ENCODE measurements at regions not wholly inside any gene's neighbourhood (a gene's known extent, or its start where the extent isn't known, plus 50 kb on each side); places are given as distances from the start of the nearest gene placed in this dataset.
"Not testable (repeated sequence)": the region's sequence is repeated elsewhere in the genome, so short reads cannot be mapped to it uniquely, and the experiment has no call there.

DNA sequence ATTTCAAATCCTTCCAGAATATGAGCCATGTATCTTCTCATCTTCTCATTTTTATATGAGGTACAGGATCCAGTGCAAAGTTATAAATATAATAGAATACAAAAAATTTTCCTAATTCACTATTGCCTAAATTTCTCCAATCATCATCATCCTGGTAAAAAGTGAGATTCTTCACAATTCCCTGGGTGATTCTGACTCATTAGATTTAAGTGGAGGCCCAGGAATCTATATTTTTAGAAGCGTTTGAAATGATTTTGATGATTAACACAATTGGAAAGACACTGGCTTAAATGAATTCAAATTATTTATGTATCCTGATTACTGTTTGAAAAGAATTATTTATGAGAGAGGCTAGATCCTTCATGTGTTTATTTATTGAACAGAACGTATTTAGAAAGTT is 380.3 kb upstream of the PDE3A start:
- DNase-seq (ENCODE audit: low read depth in 2 of 2) = no peak

- DNase-seq (ENCODE audit: low read depth in 2 of 2) = peak; percentile 66 to 75
Observed at GRCh38 chr12:19988459-19988873, 379.9 kb upstream of the PDE3A start.

GRCh38 chr12:19988948-19989347 is 379.4 kb upstream of the PDE3A start:
- no peak for DNase-seq (ENCODE audit: low read depth in 2 of 2)

GRCh38 chr12:19991146-19991545 is 377.2 kb upstream of the PDE3A start:
- DNase-seq (ENCODE audit: low read depth in 2 of 2) = no peak

- DNase-seq (ENCODE audit: low read depth in 2 of 2) = no peak
Observed at GRCh38 chr12:19992311-19992710, 376.0 kb upstream of the PDE3A start.

DNA sequence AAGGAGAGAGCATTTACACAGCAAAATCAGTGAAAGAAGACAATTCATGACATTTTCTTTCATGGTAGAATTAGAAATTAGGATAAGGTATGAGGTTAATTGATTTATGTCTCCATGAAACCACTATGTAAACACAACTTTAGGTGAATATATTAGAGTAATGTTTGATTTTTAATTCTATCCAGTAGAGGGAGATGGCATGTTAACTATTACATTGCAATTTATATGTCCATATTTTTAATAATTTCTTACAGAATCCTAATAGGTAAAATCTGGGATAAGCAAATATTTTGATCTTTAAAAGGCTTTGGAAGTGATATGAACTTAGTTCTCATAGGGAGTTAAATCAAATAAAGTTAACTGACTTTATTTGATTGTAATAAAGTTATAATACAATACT is 373.4 kb upstream of the PDE3A start:
- DNase-seq (ENCODE audit: low read depth in 2 of 2) = no peak

GRCh38 chr12:19997656-19998400 is 370.5 kb upstream of the PDE3A start:
- peak in 1 of 2 experiments; percentile 9 for DNase-seq (ENCODE audit: low read depth in 2 of 2)

GRCh38 chr12:19998411-19998810 is 369.9 kb upstream of the PDE3A start:
- no peak for DNase-seq (ENCODE audit: low read depth in 2 of 2)

DNA sequence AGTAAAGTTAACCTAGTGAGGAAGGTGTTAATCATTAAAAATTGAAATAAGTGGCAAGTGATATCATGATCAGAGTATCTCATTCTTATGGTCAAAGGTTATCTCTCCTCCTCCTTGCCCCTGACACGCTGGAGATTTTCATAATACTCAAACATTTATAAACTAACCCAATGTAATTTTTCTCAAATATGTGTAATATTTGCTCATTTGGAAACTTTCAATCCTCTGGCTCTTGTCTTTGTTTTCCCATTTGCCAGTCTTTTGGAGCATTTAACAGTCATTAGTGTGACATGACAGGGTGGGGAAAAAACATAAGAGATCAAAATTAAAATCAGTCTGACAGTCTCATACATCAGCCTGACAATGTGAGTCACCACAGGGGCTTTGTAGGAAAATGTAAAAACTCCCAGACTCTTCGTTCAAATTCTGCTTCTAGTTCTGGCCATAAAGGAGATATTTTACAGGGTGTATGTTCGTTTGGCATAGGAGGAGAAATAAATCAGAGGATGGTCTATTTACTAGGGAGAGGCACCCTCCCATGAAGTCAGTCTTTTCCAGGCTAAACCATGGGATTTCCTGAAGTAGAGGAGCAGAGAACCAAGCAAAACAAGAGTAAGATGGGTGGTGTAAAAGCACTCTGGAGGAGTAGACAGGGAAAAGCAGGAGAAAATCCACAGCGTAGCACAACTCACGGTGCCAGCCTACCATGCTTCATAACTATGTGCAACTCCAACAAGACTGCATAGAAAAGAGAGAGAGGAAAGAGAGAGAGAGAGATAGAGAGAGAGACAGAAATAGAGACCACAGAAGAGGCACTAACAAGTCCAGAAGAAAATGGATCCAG is 369.2 kb upstream of the PDE3A start:
- DNase-seq (ENCODE audit: low read depth in 2 of 2) = no peak

DNA sequence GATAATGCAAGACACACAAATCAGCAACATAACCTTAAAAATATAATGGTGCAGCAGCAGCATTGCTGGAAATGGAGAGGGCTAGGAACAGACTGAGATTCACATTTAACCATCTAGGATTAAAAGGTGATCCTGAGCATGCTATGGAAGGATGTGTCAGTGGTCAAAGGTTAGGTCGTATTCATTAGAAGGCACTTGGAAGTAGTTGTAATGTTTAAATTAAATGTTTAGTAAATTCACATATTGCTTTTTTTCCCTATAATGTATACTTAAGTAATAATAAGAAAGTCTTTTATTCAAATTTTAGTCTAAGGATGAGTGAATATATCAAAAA is 368.6 kb upstream of the PDE3A start:
- no peak for DNase-seq (ENCODE audit: low read depth in 2 of 2)

- no peak for DNase-seq (ENCODE audit: low read depth in 2 of 2)
Observed at GRCh38 chr12:20000229-20000849, 368.0 kb upstream of the PDE3A start.

- DNase-seq (ENCODE audit: low read depth in 2 of 2) = no peak
Observed at GRCh38 chr12:20003252-20003651, 365.1 kb upstream of the PDE3A start.

DNA sequence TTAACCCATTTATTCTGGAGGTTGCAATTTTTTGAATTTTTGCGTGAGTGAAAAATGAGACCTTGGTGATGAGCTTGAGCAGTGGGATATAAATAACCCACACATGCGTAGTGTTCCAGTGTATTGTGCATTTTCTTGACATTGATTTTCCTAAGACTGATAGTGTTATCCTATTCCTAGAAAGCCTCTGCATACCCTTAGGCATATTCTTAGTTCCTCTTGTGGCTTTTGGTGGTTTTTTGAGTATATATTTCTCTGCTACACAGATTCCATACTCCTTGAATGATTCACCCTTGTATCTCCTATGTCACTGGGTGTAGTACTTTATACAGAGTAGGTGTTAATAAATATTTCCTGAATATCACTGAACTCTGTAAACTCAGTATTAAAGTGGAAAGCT is 363.4 kb upstream of the PDE3A start:
- peak in 1 of 2 experiments; percentile 30 for DNase-seq (ENCODE audit: low read depth in 2 of 2)

- peak; percentile 70 to 72 for DNase-seq (ENCODE audit: low read depth in 2 of 2)
Observed at GRCh38 chr12:20006871-20007730, 361.2 kb upstream of the PDE3A start.

- not testable (repeated sequence) for DNase-seq (ENCODE audit: low read depth in 2 of 2)
Observed at GRCh38 chr12:20009965-20010364, 358.4 kb upstream of the PDE3A start.

- DNase-seq (ENCODE audit: low read depth in 2 of 2) = no peak
Observed at GRCh38 chr12:20011200-20011599, 357.1 kb upstream of the PDE3A start.

- DNase-seq (ENCODE audit: low read depth in 2 of 2) = no peak
Observed at GRCh38 chr12:20017802-20018201, 350.5 kb upstream of the PDE3A start.

DNA sequence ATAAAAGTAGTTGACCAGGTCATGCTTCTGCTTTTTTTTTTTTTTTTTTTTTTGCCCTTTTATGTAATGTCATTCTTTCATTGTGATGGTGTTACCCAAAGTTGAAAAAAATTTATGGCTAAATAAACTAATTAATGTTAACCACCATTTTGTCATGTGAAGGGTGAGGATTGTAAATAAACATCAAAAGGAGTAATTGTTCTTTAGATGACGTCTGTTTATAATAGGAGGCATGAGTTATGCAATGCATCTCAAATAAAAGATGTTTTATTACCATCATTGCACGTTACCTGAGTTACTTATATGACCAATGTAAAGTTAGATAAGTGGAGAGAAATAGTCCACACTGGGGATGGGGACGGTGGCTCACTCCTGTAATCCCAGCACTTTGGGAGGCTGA is 349.9 kb upstream of the PDE3A start:
- no peak for DNase-seq (ENCODE audit: low read depth in 2 of 2)

DNA sequence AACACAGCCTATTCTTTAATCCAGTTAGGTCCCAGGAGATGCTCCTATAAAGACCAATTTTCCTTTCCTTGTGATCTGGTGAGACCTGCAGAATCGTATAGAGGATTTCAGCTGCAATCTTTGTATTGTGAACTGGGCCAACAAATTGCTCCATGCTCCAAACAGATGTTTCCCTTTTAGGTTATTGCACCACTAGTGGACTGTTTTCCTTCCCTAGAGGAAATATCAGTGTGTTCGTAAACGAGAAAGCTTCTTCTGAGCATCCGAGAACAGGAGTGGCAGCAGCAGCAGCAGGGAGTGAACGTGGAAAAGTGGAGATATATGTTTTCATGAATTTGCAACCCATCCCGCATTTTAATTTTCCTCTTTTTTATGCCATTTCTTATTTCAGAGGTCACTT is 344.1 kb upstream of the PDE3A start:
- DNase-seq (ENCODE audit: low read depth in 2 of 2) = peak; percentile 38 to 50

DNA sequence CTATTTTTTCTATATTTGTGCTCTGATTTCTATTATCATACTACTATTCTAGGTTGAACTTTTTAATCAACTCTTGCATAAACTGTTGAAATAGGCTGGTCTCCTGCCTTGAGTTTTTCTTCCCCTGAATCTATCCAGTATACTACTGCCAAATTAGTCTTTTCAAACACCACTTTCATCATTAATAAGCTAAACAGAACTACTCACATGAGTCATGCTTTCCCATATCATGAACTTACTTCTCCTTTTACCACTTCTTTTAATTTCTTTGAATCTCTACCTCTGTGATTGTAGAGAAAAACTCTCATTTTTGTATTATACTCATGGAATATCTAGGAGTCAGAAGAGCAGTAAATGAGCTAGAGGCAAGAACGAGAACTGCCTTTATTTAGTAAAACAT is 340.3 kb upstream of the PDE3A start:
- DNase-seq (ENCODE audit: low read depth in 2 of 2) = no peak

GRCh38 chr12:20030826-20031225 is 337.5 kb upstream of the PDE3A start:
- no peak for DNase-seq (ENCODE audit: low read depth in 2 of 2)

- DNase-seq (ENCODE audit: low read depth in 2 of 2) = no peak
Observed at GRCh38 chr12:20039562-20039961, 328.8 kb upstream of the PDE3A start.
